SK-N-SH (cell line): ENCODE measurements at regions not wholly inside any gene's neighbourhood (a gene's known extent, or its start where the extent isn't known, plus 50 kb on each side); places are given as distances from the start of the nearest gene placed in this dataset.

Source experiments
- CTCF ChIA-PET: fragments of 300-600, 350-600 bp; formaldehyde crosslinking; extraction: SDS; loops from one replicate; lab custom pipeline; 2021; lab: Yijun Ruan, JAX
- POLR2A ChIA-PET: fragments of 350-600 bp; sonication (Branson Sonifier 250); formaldehyde crosslinking; extraction: SDS; loops from one replicate; lab custom pipeline; 2020; ENCODE audit warnings: antibody characterized with exemption, inconsistent platforms; lab: Yijun Ruan, JAX
- DNase-seq: peaks from one replicate; pipeline ENCODE4 v3.0.0; 2012
- H2AFZ ChIP-seq: fragments of 200-600 bp; sonication (generic); 2 replicates; pipeline ENCODE4 v1.8.1; 2016; ENCODE audit warnings: antibody characterized with exemption, mild to moderate bottlenecking, low read depth
- H3F3A ChIP-seq: fragments of 200-600 bp; sonication (generic); replicated peaks from 2 replicates; pipeline ENCODE3; 2016; ENCODE audit warnings: antibody characterized with exemption, mild to moderate bottlenecking; ENCODE audit not compliant: insufficient read depth
- H3K27ac ChIP-seq, 2 experiments: fragments of 200-500 bp in 1 of 2; fragments of 200-600 bp in 1 of 2; sonication (Bioruptor generic) in 1 of 2; sonication (generic), shearing (Covaris generic) in 1 of 2; 2 replicates each; pipeline versions ENCODE4 v1.5.1 to v1.6.1; 2014 to 2016; ENCODE audit warnings: low read depth in 2 of 2, inconsistent platforms in 1 of 2, low read length in 1 of 2, mild to moderate bottlenecking in 1 of 2, mixed read lengths in 1 of 2
- H3K27me3 ChIP-seq: fragments of 200-600 bp; sonication (generic), shearing (Covaris generic); 2 replicates; pipeline ENCODE4 v1.6.1; 2016; ENCODE audit warnings: mixed run types; ENCODE audit not compliant: insufficient read depth
- H3K36me3 ChIP-seq, 2 experiments: fragments of 200-500 bp in 1 of 2; fragments of 200-600 bp in 1 of 2; sonication (Bioruptor generic) in 1 of 2; sonication (generic) in 1 of 2; replicated peaks in 1 of 2; 2 replicates each; pipeline versions ENCODE3 to v1.5.1; 2014 to 2016; ENCODE audit warnings: low read length in 1 of 2, mild to moderate bottlenecking in 1 of 2; ENCODE audit not compliant: insufficient read depth in 2 of 2, control insufficient read depth in 1 of 2
- H3K4me1 ChIP-seq, 2 experiments: fragments of 200-500 bp in 1 of 2; fragments of 200-600 bp in 1 of 2; sonication (Bioruptor generic) in 1 of 2; sonication (generic), shearing (Covaris generic) in 1 of 2; 2 replicates each; pipeline versions ENCODE4 v1.5.1 to v1.6.1; 2014 to 2016; ENCODE audit warnings: low read depth in 1 of 2, low read length in 1 of 2, mixed run types in 1 of 2; ENCODE audit not compliant: insufficient read depth in 2 of 2, control insufficient read depth in 1 of 2
- H3K4me2 ChIP-seq: fragments of 200-600 bp; sonication (generic), shearing (Covaris generic); 2 replicates; pipeline ENCODE4 v1.6.1; 2017; ENCODE audit warnings: mixed run types
- H3K4me3 ChIP-seq, 2 experiments: fragments of 200-500 bp in 1 of 2; fragments of 200-600 bp in 1 of 2; sonication (Bioruptor generic) in 1 of 2; sonication (generic), shearing (Covaris generic) in 1 of 2; 2 replicates each; pipeline versions ENCODE4 v1.5.1 to v1.8.1; 2014 to 2016; ENCODE audit warnings: low read depth in 2 of 2, inconsistent platforms in 1 of 2, low read length in 1 of 2, mild to moderate bottlenecking in 1 of 2, mixed read lengths in 1 of 2, moderate library complexity in 1 of 2
- H3K79me2 ChIP-seq: fragments of 200-600 bp; sonication (generic); 2 replicates; pipeline ENCODE4 v1.8.1; 2017; ENCODE audit warnings: mild to moderate bottlenecking; ENCODE audit not compliant: insufficient read depth
- H3K9ac ChIP-seq: fragments of 200-600 bp; sonication (generic); 2 replicates; pipeline ENCODE4 v1.6.1; 2017; ENCODE audit warnings: mixed run types
- H3K9me2 ChIP-seq: fragments of 200-600 bp; sonication (generic); 2 replicates; pipeline ENCODE4 v1.6.1; 2017; ENCODE audit warnings: mixed run types
- H3K9me3 ChIP-seq: fragments of 200-600 bp; sonication (generic); 2 replicates; pipeline ENCODE4 v1.6.1; 2017; ENCODE audit warnings: mixed run types, mild to moderate bottlenecking, moderate library complexity
- H4K20me1 ChIP-seq: fragments of 200-600 bp; sonication (generic); 2 replicates; pipeline ENCODE4 v1.6.1; 2017; ENCODE audit warnings: mild to moderate bottlenecking, mixed run types; ENCODE audit not compliant: insufficient read depth
- CHD2 ChIP-seq: fragments of 150-350 bp; IDR thresholded peaks from 2 replicates; pipeline ENCODE4 v1.6.1; 2018; ENCODE audit warnings: low read length; ENCODE audit not compliant: partially characterized antibody
- EP300 ChIP-seq, 2 experiments: IDR thresholded peaks; 2 replicates each; pipeline versions ENCODE4 v1.4.0 to v1.6.1; 2012; ENCODE audit warnings: borderline replicate concordance in 1 of 2, low read depth in 1 of 2, low read length in 1 of 2
- FOSL2 ChIP-seq: IDR thresholded peaks from 2 replicates; pipeline ENCODE4 v1.4.0; 2012; ENCODE audit warnings: low read depth, mild to moderate bottlenecking, moderate library complexity, borderline replicate concordance
- POLR2AphosphoS5 ChIP-seq: IDR thresholded peaks from 2 replicates; pipeline ENCODE4 v1.6.1; 2012; ENCODE audit warnings: low read depth, low read length
- RAD21 ChIP-seq: IDR thresholded peaks from 2 replicates; pipeline ENCODE4 v1.6.1; 2012; ENCODE audit warnings: mild to moderate bottlenecking, low read length
- RXRA ChIP-seq: IDR thresholded peaks from 2 replicates; pipeline ENCODE4 v1.4.0; 2012; ENCODE audit warnings: low read depth, mild to moderate bottlenecking, borderline replicate concordance
- SIN3A ChIP-seq: IDR thresholded peaks from 2 replicates; pipeline ENCODE4 v1.6.1; 2012; ENCODE audit warnings: low read depth, mild to moderate bottlenecking, low read length, moderate library complexity, borderline replicate concordance
- TAF1 ChIP-seq: IDR thresholded peaks from 2 replicates; pipeline ENCODE4 v1.6.1; 2012; ENCODE audit warnings: low read depth, mild to moderate bottlenecking, low read length, moderate library complexity, borderline replicate concordance
- TCF12 ChIP-seq: IDR thresholded peaks from 2 replicates; pipeline ENCODE4 v1.4.0; 2012
- TEAD4 ChIP-seq: IDR thresholded peaks from 2 replicates; pipeline ENCODE4 v1.4.0; 2012; ENCODE audit warnings: mild to moderate bottlenecking, borderline replicate concordance; ENCODE audit not compliant: insufficient read depth
- YY1 ChIP-seq: IDR thresholded peaks from 2 replicates; pipeline ENCODE4 v1.4.0; 2012; ENCODE audit warnings: low read depth, mild to moderate bottlenecking
- WGBS: methylation state at CpG from one replicate; pipeline ENCODE4 v1.1.6; 2017; ENCODE audit warnings: low lambda C conversion rate; 5-methylcytosine and 5-hydroxymethylcytosine counted together
- TF ChIP-seq, protein P1 (sequence below): IDR thresholded peaks from 2 replicates; pipeline ENCODE4 v1.4.0; 2012; ENCODE audit warnings: low read depth, borderline replicate concordance
- TF ChIP-seq, protein P2 (sequence below): fragments of 200-600 bp; sonication (generic); IDR thresholded peaks from 2 replicates; pipeline ENCODE4 v1.6.1; 2017; ENCODE audit warnings: antibody characterized with exemption, mild to moderate bottlenecking, moderate library complexity
- TF ChIP-seq, protein P3 (sequence below): IDR thresholded peaks from 2 replicates; pipeline ENCODE4; 2012
- TF ChIP-seq, protein P4 (sequence below): fragments of 150-350 bp; IDR thresholded peaks from 2 replicates; pipeline ENCODE4 v1.6.1; 2017; ENCODE audit warnings: antibody characterized with exemption, low read length, low read depth, borderline replicate concordance
- TF ChIP-seq, protein P5 (sequence below): fragments of 150-350 bp; IDR thresholded peaks from 2 replicates; pipeline ENCODE4 v1.6.1; 2016; ENCODE audit warnings: mild to moderate bottlenecking, low read depth, low read length
- TF ChIP-seq, protein P6 (sequence below): IDR thresholded peaks from 2 replicates; pipeline ENCODE4 v1.4.0; 2012; ENCODE audit warnings: low read depth, borderline replicate concordance

DNA sequence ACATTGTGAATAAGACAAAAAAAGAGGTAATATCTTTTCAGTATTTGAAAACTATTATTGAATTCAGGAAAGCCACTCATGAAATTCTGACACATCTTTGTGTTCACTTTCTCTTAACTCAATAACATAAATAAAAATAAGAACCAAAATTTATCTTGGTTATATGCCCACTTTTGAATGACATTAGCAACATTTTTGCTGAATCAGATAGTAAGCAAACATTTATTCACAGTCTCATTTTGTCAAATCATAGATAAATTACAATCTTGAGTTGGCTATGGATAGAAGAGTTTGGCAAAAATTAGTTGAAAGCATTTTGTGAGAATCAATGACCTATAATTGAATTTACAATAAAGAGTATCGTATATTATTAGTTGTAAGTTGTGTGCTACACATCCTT, 545.1 kb upstream of the PKDCC start:
- TF ChIP-seq, protein P1, sequence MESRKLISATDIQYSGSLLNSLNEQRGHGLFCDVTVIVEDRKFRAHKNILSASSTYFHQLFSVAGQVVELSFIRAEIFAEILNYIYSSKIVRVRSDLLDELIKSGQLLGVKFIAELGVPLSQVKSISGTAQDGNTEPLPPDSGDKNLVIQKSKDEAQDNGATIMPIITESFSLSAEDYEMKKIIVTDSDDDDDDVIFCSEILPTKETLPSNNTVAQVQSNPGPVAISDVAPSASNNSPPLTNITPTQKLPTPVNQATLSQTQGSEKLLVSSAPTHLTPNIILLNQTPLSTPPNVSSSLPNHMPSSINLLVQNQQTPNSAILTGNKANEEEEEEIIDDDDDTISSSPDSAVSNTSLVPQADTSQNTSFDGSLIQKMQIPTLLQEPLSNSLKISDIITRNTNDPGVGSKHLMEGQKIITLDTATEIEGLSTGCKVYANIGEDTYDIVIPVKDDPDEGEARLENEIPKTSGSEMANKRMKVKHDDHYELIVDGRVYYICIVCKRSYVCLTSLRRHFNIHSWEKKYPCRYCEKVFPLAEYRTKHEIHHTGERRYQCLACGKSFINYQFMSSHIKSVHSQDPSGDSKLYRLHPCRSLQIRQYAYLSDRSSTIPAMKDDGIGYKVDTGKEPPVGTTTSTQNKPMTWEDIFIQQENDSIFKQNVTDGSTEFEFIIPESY = no peak
- TF ChIP-seq YY1 = no peak
- no peak for TF ChIP-seq EP300 (IDR thresholded peaks at IDR 0.05; ENCODE audit: borderline replicate concordance in 1 of 2, low read depth in 1 of 2, low read length in 1 of 2)
- TF ChIP-seq, protein P2, sequence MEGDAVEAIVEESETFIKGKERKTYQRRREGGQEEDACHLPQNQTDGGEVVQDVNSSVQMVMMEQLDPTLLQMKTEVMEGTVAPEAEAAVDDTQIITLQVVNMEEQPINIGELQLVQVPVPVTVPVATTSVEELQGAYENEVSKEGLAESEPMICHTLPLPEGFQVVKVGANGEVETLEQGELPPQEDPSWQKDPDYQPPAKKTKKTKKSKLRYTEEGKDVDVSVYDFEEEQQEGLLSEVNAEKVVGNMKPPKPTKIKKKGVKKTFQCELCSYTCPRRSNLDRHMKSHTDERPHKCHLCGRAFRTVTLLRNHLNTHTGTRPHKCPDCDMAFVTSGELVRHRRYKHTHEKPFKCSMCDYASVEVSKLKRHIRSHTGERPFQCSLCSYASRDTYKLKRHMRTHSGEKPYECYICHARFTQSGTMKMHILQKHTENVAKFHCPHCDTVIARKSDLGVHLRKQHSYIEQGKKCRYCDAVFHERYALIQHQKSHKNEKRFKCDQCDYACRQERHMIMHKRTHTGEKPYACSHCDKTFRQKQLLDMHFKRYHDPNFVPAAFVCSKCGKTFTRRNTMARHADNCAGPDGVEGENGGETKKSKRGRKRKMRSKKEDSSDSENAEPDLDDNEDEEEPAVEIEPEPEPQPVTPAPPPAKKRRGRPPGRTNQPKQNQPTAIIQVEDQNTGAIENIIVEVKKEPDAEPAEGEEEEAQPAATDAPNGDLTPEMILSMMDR = no peak
- TF ChIP-seq, protein P3, sequence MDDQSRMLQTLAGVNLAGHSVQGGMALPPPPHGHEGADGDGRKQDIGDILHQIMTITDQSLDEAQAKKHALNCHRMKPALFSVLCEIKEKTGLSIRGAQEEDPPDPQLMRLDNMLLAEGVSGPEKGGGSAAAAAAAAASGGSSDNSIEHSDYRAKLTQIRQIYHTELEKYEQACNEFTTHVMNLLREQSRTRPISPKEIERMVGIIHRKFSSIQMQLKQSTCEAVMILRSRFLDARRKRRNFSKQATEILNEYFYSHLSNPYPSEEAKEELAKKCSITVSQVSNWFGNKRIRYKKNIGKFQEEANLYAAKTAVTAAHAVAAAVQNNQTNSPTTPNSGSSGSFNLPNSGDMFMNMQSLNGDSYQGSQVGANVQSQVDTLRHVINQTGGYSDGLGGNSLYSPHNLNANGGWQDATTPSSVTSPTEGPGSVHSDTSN = no peak
- no peaks in the 10 kb centered on the region for H3K79me2 ChIP-seq
- no peaks in the 10 kb centered on the region for H4K20me1 ChIP-seq
- no peak overlapping the region for H3K4me3 ChIP-seq
- H3F3A ChIP-seq = no peaks in the 10 kb centered on the region
- no peak overlapping the region for H3K4me2 ChIP-seq
- no peak overlapping the region for H3K27ac ChIP-seq
- POLR2A ChIA-PET = no interaction called here
- H3K4me1 ChIP-seq = no peaks in the 10 kb centered on the region
- no peaks in the 10 kb centered on the region for H3K27me3 ChIP-seq
- no peak overlapping the region for H2AFZ ChIP-seq
- H3K9me2 ChIP-seq = 0 out of 2 replicates have a peak, but pooled peaks cover 3% of the 10 kb centered on the region
- DNase-seq = no peak
- peaks cover 5% of the 10 kb centered on the region; the same call in 1 of the 2 replicates for H3K9me3 ChIP-seq
- CTCF ChIA-PET = no interaction called here
- H3K9ac ChIP-seq = no peak overlapping the region
- WGBS = 13% methylated on average over 1 of the region's 1 CpG
- H3K36me3 ChIP-seq = no peaks in the 10 kb centered on the region

DNA sequence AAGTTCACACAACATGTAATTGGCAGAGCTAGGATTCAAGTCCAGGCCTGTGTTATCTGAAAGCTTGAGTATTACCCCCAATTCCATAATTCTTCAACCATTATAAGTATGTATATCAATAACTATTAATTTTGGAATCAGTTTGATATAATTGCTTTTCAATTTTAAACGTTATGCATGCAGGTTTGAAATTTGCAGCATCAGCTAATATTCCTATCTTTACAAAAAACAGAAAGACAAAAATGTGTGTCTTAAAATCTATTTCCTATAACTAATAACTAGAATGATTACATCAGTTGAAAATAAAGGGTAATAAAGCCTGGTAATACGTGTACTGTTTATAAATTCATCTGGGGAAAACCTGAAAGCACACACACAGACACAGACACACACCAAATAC, 543.3 kb upstream of the PKDCC start:
- Histone ChIP-seq H3K4me1 (no peaks in the 10 kb centered on the region), H4K20me1 (no peaks in the 10 kb centered on the region), H3F3A (no peaks in the 10 kb centered on the region), H3K9me2 (0 out of 2 replicates have a peak, but pooled peaks cover 3% of the 10 kb centered on the region), H3K27ac (no peak overlapping the region), H3K9ac (no peak overlapping the region), H3K36me3 (no peaks in the 10 kb centered on the region), H3K4me3 (no peak overlapping the region), H3K27me3 (no peaks in the 10 kb centered on the region), H3K79me2 (no peaks in the 10 kb centered on the region), H3K9me3 (peaks cover 5% of the 10 kb centered on the region; the same call in 1 of the 2 replicates), H2AFZ (no peak overlapping the region), H3K4me2 (no peak overlapping the region)
- TF ChIP-seq TEAD4 (no peak), SIN3A (no peak), POLR2AphosphoS5 (no peak), FOSL2 (no peak), TCF12 (no peak), CHD2 (no peak), TAF1 (no peak), RXRA (no peak), RAD21 (no peak)
- TF ChIP-seq, protein P4, sequence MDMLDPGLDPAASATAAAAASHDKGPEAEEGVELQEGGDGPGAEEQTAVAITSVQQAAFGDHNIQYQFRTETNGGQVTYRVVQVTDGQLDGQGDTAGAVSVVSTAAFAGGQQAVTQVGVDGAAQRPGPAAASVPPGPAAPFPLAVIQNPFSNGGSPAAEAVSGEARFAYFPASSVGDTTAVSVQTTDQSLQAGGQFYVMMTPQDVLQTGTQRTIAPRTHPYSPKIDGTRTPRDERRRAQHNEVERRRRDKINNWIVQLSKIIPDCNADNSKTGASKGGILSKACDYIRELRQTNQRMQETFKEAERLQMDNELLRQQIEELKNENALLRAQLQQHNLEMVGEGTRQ = no peak
- TF ChIP-seq, protein P5, sequence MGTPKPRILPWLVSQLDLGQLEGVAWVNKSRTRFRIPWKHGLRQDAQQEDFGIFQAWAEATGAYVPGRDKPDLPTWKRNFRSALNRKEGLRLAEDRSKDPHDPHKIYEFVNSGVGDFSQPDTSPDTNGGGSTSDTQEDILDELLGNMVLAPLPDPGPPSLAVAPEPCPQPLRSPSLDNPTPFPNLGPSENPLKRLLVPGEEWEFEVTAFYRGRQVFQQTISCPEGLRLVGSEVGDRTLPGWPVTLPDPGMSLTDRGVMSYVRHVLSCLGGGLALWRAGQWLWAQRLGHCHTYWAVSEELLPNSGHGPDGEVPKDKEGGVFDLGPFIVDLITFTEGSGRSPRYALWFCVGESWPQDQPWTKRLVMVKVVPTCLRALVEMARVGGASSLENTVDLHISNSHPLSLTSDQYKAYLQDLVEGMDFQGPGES = no peak
- TF ChIP-seq, protein P6, sequence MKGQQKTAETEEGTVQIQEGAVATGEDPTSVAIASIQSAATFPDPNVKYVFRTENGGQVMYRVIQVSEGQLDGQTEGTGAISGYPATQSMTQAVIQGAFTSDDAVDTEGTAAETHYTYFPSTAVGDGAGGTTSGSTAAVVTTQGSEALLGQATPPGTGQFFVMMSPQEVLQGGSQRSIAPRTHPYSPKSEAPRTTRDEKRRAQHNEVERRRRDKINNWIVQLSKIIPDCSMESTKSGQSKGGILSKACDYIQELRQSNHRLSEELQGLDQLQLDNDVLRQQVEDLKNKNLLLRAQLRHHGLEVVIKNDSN = no peak
- ChIA-PET CTCF (no interaction called here), POLR2A (no interaction called here)
- DNase-seq = no peak
- WGBS = 6% methylated on average over 2 of the region's 2 CpGs
